Skin of body (tissue), 1 donor: ENCODE measurements at regions not wholly inside any gene's neighbourhood (a gene's known extent, or its start where the extent isn't known, plus 50 kb on each side); places are given as distances from the start of the nearest gene placed in this dataset.

Experiments
- DNase-seq: peaks from one replicate; lab custom pipeline; 2025; lab: John Stamatoyannopoulos, UW

GRCh38 chr10:78777867-78778266 is 290.9 kb upstream of the ZMIZ1 start:
- no peak for DNase-seq

GRCh38 chr10:78778444-78779338 is 290.1 kb upstream of the ZMIZ1 start:
- no peak for DNase-seq

- DNase-seq: no peak
These were observed 289.3 kb upstream of the ZMIZ1 start for GRCh38 chr10:78779339-78779955.

DNA sequence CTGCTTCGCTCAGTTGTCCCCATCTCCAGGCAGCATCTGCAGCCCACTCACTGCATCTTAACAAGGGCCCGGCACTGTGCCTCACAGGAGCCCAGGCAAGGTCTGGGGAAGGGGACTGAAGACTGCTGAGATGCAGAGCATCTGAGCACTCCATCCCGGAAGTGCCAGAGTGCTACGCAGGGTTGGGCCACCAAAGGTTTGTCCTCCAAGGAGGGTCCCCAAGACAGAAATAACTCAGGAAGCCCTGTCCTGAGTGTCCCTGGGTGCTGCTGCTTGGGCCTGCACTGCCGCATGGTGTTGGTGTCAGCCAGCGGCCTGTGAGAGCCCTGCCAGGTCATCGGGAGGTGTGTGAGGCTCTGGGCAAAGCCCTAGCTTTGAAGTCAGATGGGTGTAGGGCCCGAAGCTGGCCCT is 288.2 kb upstream of the ZMIZ1 start:
- DNase-seq: no peak

- no peak for DNase-seq
These were observed 287.4 kb upstream of the ZMIZ1 start for GRCh38 chr10:78781251-78781913.

DNA sequence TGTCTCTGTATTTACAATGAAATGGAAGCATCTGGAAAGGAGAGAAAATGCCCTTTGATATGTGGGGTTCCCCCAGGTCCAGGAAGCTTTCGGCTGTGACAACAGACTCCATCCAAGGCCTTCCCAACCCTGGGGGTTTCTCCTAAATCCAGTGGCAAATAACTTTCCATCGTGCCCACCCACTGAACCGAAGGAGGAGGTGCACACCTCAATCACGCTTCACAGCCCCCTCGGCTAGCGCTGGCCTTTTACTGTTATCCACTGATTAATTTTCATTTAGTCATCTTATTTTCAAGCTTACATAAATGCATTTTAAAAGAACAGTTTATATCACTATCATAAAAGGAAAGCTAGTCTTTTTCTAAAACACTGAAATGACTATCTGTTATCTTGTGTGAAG is 286.8 kb upstream of the ZMIZ1 start:
- no peak for DNase-seq

- no peak for DNase-seq
These were observed 286.3 kb upstream of the ZMIZ1 start for GRCh38 chr10:78782441-78782840.

GRCh38 chr10:78783753-78784152 is 285.0 kb upstream of the ZMIZ1 start:
- DNase-seq: no peak

- peak; percentile 86 for DNase-seq
These were observed 284.2 kb upstream of the ZMIZ1 start for GRCh38 chr10:78784546-78784945.

GRCh38 chr10:78785066-78785465 is 283.7 kb upstream of the ZMIZ1 start:
- no peak for DNase-seq

GRCh38 chr10:78785991-78786390 is 282.8 kb upstream of the ZMIZ1 start:
- no peak for DNase-seq

- DNase-seq: no peak
These were observed 281.6 kb upstream of the ZMIZ1 start for GRCh38 chr10:78787125-78787524.

DNA sequence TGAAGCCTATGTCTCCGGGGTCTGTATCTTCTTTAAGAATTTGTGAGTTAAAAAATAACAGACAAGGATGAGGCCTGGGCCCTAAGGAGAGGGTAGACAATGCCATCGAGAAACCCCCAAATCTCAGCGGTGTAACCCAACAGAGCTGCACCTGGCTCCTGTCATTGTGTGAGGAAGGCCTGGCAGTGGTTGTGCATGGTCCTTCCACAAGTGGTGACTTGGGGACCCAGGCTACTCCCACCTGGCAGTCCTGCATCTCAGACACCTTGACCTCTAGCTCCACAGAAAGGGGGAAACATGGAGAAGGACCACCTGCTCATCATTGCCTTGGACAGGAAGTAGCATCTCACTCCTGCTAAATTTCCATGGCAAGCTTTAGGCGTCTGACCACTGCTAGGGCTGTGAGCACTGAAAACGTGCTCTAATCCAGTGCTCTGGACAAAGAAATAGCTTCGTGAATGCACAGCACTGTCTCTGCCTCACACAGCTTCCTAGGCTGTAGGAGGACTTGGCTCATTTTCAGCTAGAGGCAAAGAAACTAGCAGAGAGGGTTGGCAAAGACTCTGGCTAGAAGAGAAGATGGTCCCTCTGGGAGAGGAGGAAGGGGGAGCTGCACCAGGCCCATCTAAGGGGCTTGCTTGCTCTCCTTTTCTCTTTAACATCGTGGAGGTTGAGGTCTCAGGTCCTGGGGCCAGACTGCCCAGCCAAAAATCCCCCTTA is 273.9 kb upstream of the ZMIZ1 start:
- no peak for DNase-seq

DNA sequence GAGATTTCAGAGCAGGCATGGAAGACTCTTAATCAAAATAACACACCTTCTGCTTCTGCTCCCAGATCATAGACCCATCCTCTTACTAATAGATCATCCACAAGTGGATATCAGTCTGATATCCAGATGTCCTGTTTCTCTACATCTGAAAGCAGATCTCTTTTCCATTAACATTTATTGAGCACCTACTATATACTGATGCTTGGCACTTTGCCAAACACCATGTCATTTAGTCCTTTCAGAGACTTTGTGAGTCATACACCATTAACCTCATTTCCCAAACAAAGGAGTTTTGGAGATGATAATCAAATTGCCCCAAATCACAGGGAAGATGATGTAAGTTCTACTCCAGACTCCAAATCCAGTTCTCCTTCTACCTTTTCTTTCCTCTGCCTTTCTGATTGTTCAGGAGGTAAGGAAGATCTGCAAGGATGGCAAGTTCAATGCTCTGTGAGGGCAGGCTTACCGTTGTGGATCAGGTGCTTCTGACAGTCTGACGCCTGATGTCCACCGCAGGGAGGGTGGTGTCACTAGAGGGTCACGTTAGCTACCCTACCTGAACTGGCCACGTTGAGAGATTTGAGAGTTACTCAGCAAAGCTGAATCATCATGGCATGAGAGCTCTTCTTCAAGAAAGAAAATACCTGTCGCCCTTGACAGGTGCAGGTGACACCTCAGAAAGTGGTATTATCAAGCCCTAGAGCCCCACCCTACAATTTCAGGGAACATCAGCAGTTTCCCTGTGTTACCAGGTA is 269.6 kb upstream of the ZMIZ1 start:
- DNase-seq: no peak

- DNase-seq: no peak
These were observed 268.8 kb upstream of the ZMIZ1 start for GRCh38 chr10:78800006-78800405.

GRCh38 chr10:78800535-78801320 is 268.0 kb upstream of the ZMIZ1 start:
- no peak for DNase-seq

DNA sequence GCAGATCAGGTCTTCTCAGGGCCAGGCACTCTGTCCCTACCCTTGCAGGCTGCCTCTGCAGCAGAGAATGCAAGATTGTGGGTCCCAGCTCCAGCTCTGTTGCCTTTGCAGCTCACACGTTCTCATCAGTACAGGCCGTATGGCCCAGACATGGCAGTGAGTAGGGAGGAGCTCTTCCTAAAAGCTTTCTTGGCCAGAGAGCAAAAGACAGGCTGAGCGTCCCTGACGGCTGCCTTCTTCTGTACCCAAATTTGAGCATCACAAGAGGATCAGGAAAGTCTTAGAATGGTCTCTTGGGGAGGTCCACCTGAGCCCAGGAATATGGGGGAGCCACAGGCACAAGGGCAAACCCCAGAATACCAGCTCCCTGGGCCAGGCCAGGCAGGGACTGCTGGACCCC is 266.3 kb upstream of the ZMIZ1 start:
- DNase-seq: no peak

DNA sequence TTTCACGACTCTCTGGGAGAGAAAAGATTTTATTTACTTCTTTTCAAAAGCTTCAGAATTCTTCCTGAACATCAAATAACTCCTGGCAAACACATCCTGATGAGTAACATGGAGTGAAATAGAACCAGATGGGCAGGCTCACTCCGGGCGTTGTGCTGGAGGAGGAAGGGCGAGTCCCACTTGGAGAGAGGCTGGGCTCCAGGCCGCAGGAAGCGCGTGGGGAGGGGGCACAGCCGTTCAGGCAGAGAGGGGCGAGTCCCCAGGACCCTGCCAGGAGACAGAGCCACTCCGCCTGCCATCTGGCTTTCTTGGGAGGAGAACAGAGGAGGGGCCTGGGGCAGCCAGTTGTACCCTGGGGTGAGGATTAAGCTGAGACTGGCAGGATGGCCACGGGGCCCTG is 265.9 kb upstream of the ZMIZ1 start:
- peak; percentile 93 for DNase-seq

DNA sequence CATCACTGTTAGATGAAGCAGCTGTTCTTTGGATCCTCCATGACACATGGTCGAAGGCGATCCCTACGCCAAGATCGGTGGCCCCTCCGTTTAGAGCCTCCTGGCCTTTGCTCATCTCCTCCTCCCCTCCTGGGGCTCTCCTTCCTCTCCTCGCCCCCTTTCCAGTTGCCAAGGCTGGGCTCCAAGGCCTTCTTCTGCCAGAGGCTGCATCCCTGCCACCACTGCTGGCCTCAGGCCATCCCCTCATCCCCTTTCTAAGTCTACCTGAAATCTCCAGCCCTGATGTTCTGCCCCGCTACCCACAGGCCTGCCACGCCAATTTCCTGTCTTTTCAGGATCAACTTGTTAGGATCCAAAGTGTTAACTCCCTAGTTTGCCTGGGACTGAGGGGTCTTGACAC is 265.1 kb upstream of the ZMIZ1 start:
- no peak for DNase-seq

DNA sequence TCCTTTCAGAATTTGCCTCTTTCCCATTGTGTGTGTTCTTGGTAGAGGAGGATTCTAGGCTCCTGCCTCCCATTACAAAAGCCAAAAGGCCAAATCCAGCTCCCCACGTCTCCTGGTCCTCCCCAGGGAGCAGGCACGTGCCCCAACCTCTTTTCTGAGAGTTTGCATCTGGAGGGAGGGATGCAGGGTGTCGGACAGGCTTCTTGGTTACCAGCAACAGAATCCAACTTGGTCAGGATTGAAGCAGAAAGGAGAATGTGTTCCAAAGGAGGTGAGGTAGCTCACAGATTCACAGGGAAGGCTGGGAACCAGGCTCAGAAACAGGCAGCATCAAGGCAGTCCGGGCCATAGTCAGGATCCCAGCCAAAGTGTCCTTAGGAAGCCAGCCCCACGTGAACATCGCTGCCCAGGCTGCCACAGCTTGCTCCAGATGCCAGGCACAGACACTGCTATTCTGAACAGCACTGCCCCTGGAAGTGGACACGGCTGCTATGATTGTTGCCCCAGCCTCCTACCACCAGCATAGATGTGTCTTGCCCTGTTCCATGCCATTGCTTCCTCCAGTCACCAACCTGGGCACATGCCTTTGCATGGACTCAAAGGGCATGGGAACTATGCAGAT is 264.2 kb upstream of the ZMIZ1 start:
- DNase-seq: peak; percentile 14
